GM10266 (cell line): ENCODE measurements at regions not wholly inside any gene's neighbourhood (a gene's known extent, or its start where the extent isn't known, plus 50 kb on each side); places are given as distances from the start of the nearest gene placed in this dataset.

ENCODE experiments used
- DNase-seq: peaks from one replicate; pipeline ENCODE4 v3.0.0; 2012; ENCODE audit errors: extremely low spot score
- TF ChIP-seq, protein P1 (sequence below): IDR thresholded peaks from 2 replicates; pipeline ENCODE4 v1.5.1; 2012; ENCODE audit warnings: mild to moderate bottlenecking, low read depth; ENCODE audit not compliant: control insufficient read depth, insufficient read depth; ENCODE audit errors: missing control alignments

DNA sequence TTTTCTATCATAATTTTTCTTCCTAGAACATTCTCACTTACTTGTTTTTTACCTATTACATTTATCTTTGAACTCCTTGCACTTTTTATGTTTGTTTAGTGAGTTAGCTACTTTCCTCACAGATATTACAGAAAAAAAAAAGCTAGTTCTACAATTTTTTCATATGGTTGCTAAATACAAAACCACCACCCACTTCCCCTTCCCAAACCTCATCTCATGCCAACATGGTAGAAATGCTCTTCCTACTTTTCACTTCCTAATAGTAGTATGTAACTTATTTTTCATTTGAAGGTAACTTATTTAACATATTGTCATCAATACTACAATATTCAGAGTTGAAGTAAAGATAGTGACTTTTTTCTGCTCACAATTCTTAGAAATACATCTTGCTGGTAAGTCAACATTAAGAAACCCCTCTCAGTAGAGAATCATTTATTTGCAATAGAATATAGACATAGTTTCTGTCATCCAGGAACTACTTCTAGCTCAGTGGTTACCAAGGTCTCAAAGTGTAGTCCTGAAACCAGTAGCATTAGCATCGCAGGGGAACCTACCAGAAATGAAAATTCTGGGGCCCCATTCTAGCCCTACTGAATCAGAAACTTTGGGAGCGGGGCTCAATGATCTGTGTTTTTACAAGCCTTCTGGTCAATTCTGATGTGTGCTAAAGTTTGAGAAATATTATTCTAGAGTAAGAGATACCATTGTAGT, 1124.6 kb downstream of the DTWD2 start:
- no peak for DNase-seq
- TF ChIP-seq, protein P1, sequence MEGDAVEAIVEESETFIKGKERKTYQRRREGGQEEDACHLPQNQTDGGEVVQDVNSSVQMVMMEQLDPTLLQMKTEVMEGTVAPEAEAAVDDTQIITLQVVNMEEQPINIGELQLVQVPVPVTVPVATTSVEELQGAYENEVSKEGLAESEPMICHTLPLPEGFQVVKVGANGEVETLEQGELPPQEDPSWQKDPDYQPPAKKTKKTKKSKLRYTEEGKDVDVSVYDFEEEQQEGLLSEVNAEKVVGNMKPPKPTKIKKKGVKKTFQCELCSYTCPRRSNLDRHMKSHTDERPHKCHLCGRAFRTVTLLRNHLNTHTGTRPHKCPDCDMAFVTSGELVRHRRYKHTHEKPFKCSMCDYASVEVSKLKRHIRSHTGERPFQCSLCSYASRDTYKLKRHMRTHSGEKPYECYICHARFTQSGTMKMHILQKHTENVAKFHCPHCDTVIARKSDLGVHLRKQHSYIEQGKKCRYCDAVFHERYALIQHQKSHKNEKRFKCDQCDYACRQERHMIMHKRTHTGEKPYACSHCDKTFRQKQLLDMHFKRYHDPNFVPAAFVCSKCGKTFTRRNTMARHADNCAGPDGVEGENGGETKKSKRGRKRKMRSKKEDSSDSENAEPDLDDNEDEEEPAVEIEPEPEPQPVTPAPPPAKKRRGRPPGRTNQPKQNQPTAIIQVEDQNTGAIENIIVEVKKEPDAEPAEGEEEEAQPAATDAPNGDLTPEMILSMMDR: no peak

DNA sequence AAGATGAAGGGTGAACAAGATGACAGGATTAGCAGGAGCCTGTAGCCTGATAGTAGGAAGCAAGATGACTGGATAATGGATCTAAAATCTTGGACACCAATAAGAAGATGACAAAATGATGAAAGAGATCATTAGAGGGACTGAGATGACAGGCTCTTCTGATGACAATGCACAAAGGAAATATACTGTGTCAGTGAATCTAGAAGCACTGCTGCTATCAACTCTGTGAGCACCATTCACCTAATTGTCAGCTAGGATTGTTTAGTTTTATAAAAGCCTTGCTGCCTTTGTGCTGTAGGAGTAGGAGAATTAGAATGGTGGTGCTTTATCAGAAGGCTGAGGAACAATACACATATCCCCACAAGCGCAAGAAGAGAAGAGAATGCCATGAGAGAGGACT, 1127.8 kb downstream of the DTWD2 start:
- TF ChIP-seq, protein P1: no peak
- no peak for DNase-seq

DNA sequence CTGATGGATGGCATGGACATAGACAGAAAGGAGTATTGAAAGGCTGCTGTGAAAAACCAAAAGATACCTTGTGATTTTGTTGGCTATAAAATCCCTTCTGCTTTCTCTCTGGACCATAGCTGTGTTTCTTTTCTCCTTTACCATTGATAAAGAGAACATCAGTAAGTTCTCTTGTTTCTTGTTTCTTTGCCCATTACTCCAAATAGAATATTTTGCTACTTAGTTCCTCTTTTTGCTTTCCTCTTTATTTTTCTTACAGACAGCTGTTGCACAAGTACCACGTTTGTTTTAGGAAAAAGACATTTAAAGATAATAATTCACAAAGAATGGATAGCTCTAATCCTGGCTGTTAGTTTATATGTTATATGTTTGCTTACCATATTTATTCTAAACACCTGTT, 1129.2 kb downstream of the DTWD2 start:
- TF ChIP-seq, protein P1: no peak
- DNase-seq: no peak

DNA sequence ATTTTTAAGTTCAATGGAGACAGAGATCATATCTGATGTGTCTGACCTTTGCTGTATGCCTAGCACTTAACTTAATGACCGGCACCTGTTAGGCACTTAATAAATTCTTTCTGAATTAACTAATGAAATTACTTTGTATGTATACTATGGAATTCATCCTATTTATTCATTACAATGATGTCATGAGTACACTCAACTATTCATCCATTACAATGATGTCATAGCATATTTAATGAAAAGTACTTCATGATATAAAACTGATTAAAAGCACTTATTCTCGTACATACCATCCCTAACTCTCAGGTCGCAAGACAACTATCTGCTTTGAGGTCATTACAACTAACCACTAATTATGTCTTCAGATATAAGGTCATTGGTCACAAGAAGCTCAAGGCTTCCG, 1131.6 kb downstream of the DTWD2 start:
- no peak for DNase-seq
- TF ChIP-seq, protein P1: no peak

DNA sequence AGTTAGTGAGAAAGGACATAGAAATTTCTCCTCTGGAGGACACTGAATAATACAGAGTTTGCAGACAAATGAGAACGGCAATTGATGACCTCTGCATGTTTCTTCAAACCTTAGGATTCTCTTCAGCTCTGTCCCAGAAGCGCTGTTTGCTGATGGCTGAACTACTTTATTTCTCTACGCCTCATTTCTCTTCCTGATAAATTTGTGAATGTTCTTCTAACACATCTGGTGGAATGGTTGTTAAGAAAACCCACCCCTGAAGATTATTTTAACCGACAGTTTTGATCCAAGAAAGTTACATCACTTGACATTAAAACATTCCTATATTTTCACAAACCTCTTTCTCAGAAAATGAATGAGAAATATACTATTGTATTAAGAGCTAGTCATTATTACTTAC, 1150.6 kb downstream of the DTWD2 start:
- no peak for DNase-seq
- TF ChIP-seq, protein P1: no peak

DNA sequence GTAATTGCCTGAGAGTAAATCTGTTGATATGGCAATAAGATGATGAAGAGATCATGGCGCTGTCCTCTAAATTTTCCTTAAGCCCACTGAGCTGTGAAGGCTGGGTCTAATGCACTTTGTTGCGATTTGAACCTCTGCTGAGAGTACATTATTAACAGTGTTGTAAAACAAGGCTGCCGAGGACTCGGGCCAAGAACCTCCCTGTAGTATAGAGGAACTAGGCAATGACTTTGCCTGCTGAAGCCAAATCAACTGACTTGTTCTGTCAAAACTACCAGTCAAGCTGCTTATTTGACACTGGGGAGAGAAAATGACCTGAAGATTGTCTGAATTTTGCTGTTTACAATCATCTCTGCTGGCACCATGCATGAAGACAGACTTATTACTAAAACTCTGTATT, 1154.7 kb downstream of the DTWD2 start:
- TF ChIP-seq, protein P1: no peak
- DNase-seq: no peak

DNA sequence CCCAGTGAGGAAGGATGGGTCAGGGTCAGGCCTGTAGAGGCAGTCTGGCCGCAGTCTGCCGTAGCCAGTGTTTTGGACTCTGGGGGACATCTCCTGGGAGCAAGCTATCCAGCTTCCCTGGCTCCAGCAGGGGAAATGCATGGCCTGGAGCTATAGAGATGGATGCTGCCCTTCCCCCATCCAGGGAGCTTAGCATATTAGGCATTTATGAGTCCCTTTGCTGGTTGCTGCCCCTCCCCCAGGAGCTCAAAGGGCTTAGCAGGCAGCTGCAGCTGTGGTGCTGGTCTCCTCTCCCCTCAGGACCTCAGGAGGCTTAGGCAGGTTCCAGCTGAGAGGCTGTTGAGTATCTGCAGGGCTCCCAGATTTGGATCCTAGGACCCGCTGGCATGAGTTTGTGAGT, 1158.7 kb downstream of the DTWD2 start:
- TF ChIP-seq, protein P1: no peak

More for the DNA sequence above, 1158.7 kb downstream of the DTWD2 start:
- no peak for DNase-seq
